AG10803 (cell line): ENCODE measurements at regions not wholly inside any gene's neighbourhood (a gene's known extent, or its start where the extent isn't known, plus 50 kb on each side); places are given as distances from the start of the nearest gene placed in this dataset.

Source experiments
- DNase-seq: peaks from one replicate; pipeline ENCODE4 v3.0.0; 2010; ENCODE audit warnings: low read depth
- H3K4me3 ChIP-seq: 2 replicates; pipeline ENCODE4 v1.5.1; 2011; ENCODE audit warnings: mild to moderate bottlenecking, low read length, control low read depth
- TF ChIP-seq, protein P1 (sequence below): conservative IDR thresholded peaks from 2 replicates; pipeline ENCODE4 v1.5.1; 2011; ENCODE audit warnings: mild to moderate bottlenecking, low read length, control low read depth, inconsistent platforms

DNA sequence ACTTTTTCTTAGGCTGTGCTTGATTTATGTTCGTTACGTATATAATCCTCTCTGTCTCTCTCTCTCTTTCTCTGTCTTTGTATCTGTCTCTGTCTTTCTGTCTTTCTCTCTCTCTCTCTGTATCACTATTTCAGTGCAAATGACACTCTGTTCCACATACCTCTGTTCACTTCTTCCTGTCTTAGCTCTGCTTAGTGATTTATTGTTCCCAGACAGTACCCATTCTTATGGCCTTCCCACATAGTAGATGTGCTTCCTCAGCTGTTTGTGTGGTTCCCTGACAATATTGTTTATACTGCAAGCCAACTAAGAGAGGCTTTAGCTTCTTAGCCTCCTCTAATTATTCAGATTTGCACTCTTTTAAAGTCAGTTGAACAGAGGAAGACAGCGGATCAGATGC lies 1244.2 kb downstream of the DIAPH3 start:
- DNase-seq, result no peak
- TF ChIP-seq, protein P1, sequence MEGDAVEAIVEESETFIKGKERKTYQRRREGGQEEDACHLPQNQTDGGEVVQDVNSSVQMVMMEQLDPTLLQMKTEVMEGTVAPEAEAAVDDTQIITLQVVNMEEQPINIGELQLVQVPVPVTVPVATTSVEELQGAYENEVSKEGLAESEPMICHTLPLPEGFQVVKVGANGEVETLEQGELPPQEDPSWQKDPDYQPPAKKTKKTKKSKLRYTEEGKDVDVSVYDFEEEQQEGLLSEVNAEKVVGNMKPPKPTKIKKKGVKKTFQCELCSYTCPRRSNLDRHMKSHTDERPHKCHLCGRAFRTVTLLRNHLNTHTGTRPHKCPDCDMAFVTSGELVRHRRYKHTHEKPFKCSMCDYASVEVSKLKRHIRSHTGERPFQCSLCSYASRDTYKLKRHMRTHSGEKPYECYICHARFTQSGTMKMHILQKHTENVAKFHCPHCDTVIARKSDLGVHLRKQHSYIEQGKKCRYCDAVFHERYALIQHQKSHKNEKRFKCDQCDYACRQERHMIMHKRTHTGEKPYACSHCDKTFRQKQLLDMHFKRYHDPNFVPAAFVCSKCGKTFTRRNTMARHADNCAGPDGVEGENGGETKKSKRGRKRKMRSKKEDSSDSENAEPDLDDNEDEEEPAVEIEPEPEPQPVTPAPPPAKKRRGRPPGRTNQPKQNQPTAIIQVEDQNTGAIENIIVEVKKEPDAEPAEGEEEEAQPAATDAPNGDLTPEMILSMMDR, result no peak
- H3K4me3 ChIP-seq, result no peak overlapping the region

DNA sequence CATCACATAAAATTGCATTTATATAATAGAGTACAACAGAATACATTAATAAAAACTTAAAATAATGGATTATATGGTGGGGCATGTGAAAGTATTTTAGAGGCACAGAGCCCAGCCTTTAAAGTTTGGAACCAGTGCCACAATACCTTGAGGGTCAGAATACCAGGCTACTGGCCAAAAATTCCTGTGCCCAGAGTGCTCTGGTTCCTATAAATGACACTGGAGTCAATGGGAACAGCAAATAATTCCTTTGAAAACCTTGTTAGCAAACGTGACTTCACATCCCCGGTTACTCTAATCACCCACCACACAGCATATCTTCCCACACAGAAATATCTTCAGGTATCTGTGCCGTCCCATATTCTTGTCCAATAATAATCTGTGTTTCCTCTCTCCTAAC lies 1242.6 kb downstream of the DIAPH3 start:
- no peak for DNase-seq
- TF ChIP-seq, protein P1, result no peak
- H3K4me3 ChIP-seq, result no peak overlapping the region

DNA sequence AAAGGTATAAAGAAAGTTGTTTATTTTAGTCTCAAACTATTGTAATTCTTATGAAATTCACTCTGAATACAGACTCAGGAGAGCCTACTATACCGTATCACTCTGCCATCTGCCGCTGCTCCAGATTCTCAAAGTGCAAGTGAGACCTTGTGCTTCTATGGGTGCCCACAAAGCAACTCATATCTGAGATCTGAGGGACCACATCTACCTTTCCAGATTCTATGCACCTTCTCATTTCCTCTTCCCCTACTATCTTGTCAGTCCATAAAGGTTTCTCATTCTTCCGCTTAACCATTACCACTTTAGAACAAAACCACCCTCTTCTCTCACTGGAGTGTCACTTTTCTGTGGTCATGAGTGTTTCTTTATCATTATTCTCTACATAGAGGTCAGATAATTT lies 1236.9 kb downstream of the DIAPH3 start:
- no peak overlapping the region for H3K4me3 ChIP-seq
- no peak for DNase-seq
- TF ChIP-seq, protein P1, result no peak

DNA sequence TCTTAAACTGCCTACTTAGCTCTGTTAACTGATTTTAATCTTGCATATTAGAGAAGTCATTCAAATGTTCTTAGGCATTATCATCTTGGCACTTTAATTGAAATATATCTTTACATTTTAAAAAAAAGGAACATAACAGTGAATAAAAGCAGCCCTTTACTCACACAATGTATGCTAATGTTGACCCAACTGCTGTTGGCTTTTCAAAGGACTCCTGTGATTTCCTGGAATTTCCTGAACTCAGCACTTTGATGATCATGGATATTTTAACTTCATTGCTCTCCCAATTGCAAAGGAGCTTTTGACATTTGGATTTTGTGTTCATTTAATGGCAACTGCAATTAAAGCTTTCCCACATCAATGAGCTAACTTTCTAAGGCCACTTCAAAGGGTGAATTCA lies 1230.3 kb downstream of the DIAPH3 start:
- TF ChIP-seq, protein P1, result no peak

GRCh38 chr13:58935689-58936088 lies 1228.0 kb downstream of the DIAPH3 start:
- TF ChIP-seq, protein P1, result no peak
- no peak overlapping the region for H3K4me3 ChIP-seq
- DNase-seq, result no peak

More for the DNA sequence above, 1230.3 kb downstream of the DIAPH3 start:
- H3K4me3 ChIP-seq, result no peak overlapping the region
- no peak for DNase-seq

DNA sequence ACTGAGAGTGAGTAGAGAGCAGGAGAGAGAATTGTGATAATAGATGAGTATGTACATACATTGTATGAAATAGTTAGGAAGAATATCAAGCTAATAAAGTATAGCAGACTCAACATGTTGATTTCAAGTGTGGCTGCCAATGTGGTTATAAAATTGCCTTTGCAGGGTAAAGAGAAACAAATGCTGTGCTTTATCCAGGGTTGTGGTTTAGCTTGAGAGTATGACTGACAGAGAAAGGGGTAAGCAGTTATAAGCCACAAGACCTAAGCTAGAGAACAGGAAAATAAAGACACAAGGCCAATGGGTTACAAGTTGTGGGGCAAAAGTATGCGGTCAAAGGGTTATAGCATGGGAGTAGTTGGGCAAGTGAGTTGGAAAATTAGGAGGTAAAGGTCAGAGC lies 1217.5 kb downstream of the DIAPH3 start:
- TF ChIP-seq, protein P1, result no peak
- no peak overlapping the region for H3K4me3 ChIP-seq
- DNase-seq, result no peak

GRCh38 chr13:58949646-58950045 lies 1214.1 kb downstream of the DIAPH3 start:
- H3K4me3 ChIP-seq, result no peak overlapping the region
- no peak for DNase-seq
- TF ChIP-seq, protein P1, result no peak
